ENCODE measurements at regions not wholly inside any gene's neighbourhood (a gene's known extent, or its start where the extent isn't known, plus 50 kb on each side); places are given as distances from the start of the nearest gene placed in this dataset.

GRCh38 chr5:164181604-164182003, 676.2 kb downstream of the MAT2B start:
- TF ChIP-seq CTCF (IDR thresholded peaks at IDR 0.05 in 8 of 11, conservative IDR thresholded peaks at IDR 0.05 in 3 of 11): no peak
- TF ChIP-seq POLR2AphosphoS5 (IDR thresholded peaks at IDR 0.05): no peak
